ENCODE measurements at regions not wholly inside any gene's neighbourhood (a gene's known extent, or its start where the extent isn't known, plus 50 kb on each side); places are given as distances from the start of the nearest gene placed in this dataset.
"Not testable (repeated sequence)": the region's sequence is repeated elsewhere in the genome, so short reads cannot be mapped to it uniquely, and the experiment has no call there.

GRCh38 chr4:184280137-184280536 is 62.5 kb upstream of the ENPP6 start:
- no peak for DNase-seq

- no peak for DNase-seq
Measured at GRCh38 chr4:184279496-184280061, 61.9 kb upstream of the ENPP6 start.

- DNase-seq, result not testable (repeated sequence)
Measured at GRCh38 chr4:184277769-184278168, 60.1 kb upstream of the ENPP6 start.

- not testable (repeated sequence) for DNase-seq
Measured at GRCh38 chr4:184277010-184277409, 59.3 kb upstream of the ENPP6 start.

- not testable (repeated sequence) for DNase-seq
Measured at GRCh38 chr4:184276346-184276745, 58.7 kb upstream of the ENPP6 start.

- DNase-seq, result no peak
Measured at GRCh38 chr4:184275766-184276165, 58.1 kb upstream of the ENPP6 start.

GRCh38 chr4:184274286-184274951 is 56.7 kb upstream of the ENPP6 start:
- DNase-seq, result no peak

- no peak for DNase-seq
Measured at GRCh38 chr4:184273166-184274147, 55.8 kb upstream of the ENPP6 start.

- no peak for DNase-seq
Measured at GRCh38 chr4:184270808-184271413, 53.2 kb upstream of the ENPP6 start.

GRCh38 chr4:184269879-184270430 is 52.3 kb upstream of the ENPP6 start:
- no peak for DNase-seq

GRCh38 chr4:184268584-184269160 is 51.0 kb upstream of the ENPP6 start:
- DNase-seq, result no peak

GRCh38 chr4:184267673-184268583 is 50.3 kb upstream of the ENPP6 start:
- peak; percentile 59 for DNase-seq

Data from GDM1 (cell line).